H1 (cell line): ENCODE measurements at regions not wholly inside any gene's neighbourhood (a gene's known extent, or its start where the extent isn't known, plus 50 kb on each side); places are given as distances from the start of the nearest gene placed in this dataset.

Experiments used
- CTCF ChIA-PET: fragments of 300-600 bp; sonication (Branson Sonifier 250); formaldehyde crosslinking; loops from one replicate; lab custom pipeline; 2021; ENCODE audit not compliant: partially characterized antibody; lab: Charles Lee
- POLR2A ChIA-PET: fragments of 300-600 bp; sonication (Branson Sonifier 250); formaldehyde crosslinking; loops from one replicate; lab custom pipeline; 2021; ENCODE audit warnings: inconsistent platforms; ENCODE audit not compliant: partially characterized antibody; lab: Charles Lee
- DNase-seq, 2 experiments: peaks; one replicate each; pipeline versions ENCODE4 v3.0.0 to v3.0.0-alpha.2; 2010 to 2022; ENCODE audit warnings: low spot score in 2 of 2, low read depth in 1 of 2, mixed read lengths in 1 of 2
- FAIRE-seq: peaks from 2 replicates; lab custom pipeline; 2011; peaks lifted over from hg19 to GRCh38; lab: Jason Lieb, UNC
- H2AFZ ChIP-seq: 2 replicates; pipeline ENCODE4 v1.8.1; 2012; ENCODE audit warnings: low read length, inconsistent platforms
- H2AK5ac ChIP-seq: 2 replicates; pipeline ENCODE4 v1.6.1; 2013; ENCODE audit warnings: low read depth, low read length
- H2BK120ac ChIP-seq: replicated peaks from 2 replicates; pipeline ENCODE3; 2013; ENCODE audit warnings: low read depth, low read length, inconsistent platforms
- H2BK12ac ChIP-seq: 2 replicates; pipeline ENCODE4 v1.6.1; 2013; ENCODE audit warnings: low read depth, low read length
- H2BK15ac ChIP-seq: 2 replicates; pipeline ENCODE4 v1.6.1; 2013; ENCODE audit warnings: low read length
- H2BK20ac ChIP-seq: 2 replicates; pipeline ENCODE4 v1.6.1; 2013; ENCODE audit warnings: low read length
- H2BK5ac ChIP-seq: 2 replicates; pipeline ENCODE4 v1.6.1; 2013; ENCODE audit warnings: low read depth, low read length
- H3K14ac ChIP-seq: 2 replicates; pipeline ENCODE4 v1.6.1; 2013; ENCODE audit warnings: inconsistent platforms; ENCODE audit not compliant: insufficient read length
- H3K18ac ChIP-seq: 2 replicates; pipeline ENCODE4 v1.6.1; 2013; ENCODE audit warnings: low read length; ENCODE audit errors: extremely low read depth
- H3K23ac ChIP-seq: 2 replicates; pipeline ENCODE4 v1.6.1; 2013; ENCODE audit warnings: inconsistent platforms; ENCODE audit not compliant: insufficient read length
- H3K23me2 ChIP-seq: 2 replicates; pipeline ENCODE4 v1.6.1; 2013; ENCODE audit warnings: low read depth, low read length
- H3K27ac ChIP-seq: 2 replicates; pipeline ENCODE4 v1.6.1; 2011; ENCODE audit warnings: low read depth, low read length, inconsistent platforms
- H3K27me3 ChIP-seq, 4 experiments: replicated peaks in 1 of 4; 1 replicate in 1 of 4; 2 replicates in 3 of 4; pipeline versions ENCODE4 v1.6.1 to v1.8.1; 2011 to 2013; ENCODE audit warnings: low read length in 3 of 4, mild to moderate bottlenecking in 3 of 4, inconsistent platforms in 2 of 4, mixed read lengths in 2 of 4, moderate library complexity in 1 of 4; ENCODE audit not compliant: control insufficient read depth in 3 of 4, insufficient read depth in 3 of 4; ENCODE audit errors: extremely low read depth in 1 of 4
- H3K36me3 ChIP-seq, 4 experiments: 2 replicates each; pipeline versions ENCODE4 v1.6.1 to v1.8.1; 2011 to 2013; ENCODE audit warnings: mild to moderate bottlenecking in 4 of 4, low read length in 3 of 4, moderate library complexity in 2 of 4, control low read depth in 1 of 4, inconsistent platforms in 1 of 4; ENCODE audit not compliant: insufficient read depth in 4 of 4, control insufficient read depth in 2 of 4
- H3K4ac ChIP-seq: replicated peaks from 2 replicates; pipeline ENCODE3; 2013; ENCODE audit warnings: low read length, low read depth, mixed read lengths, inconsistent platforms; ENCODE audit not compliant: insufficient read length
- H3K4me1 ChIP-seq, 4 experiments: replicated peaks in 1 of 4; 1 replicate in 1 of 4; 2 replicates in 3 of 4; pipeline versions ENCODE4 v1.6.1 to v1.8.1; 2011 to 2013; ENCODE audit warnings: low read length in 3 of 4, inconsistent platforms in 2 of 4, mixed read lengths in 1 of 4; ENCODE audit not compliant: insufficient read depth in 4 of 4, control insufficient read depth in 3 of 4
- H3K4me2 ChIP-seq, 2 experiments: 2 replicates each; pipeline versions ENCODE4 v1.6.1 to v1.8.1; 2011 to 2013; ENCODE audit warnings: low read depth in 2 of 2, low read length in 2 of 2, control low read depth in 1 of 2, inconsistent platforms in 1 of 2, mild to moderate bottlenecking in 1 of 2; ENCODE audit not compliant: insufficient read depth in 1 of 2
- H3K4me3 ChIP-seq, 4 experiments: fragments of 200-600, 300-600 bp in 1 of 4; sonication (generic), shearing (Covaris generic), sonication (Bioruptor Twin) in 1 of 4; 2 replicates each; pipeline versions ENCODE4 v1.5.1 to v1.8.1; 2011 to 2016; ENCODE audit warnings: low read length in 4 of 4, low read depth in 3 of 4, control low read depth in 2 of 4, inconsistent platforms in 2 of 4, mild to moderate bottlenecking in 2 of 4, mixed read lengths in 1 of 4, moderate library complexity in 1 of 4; ENCODE audit not compliant: insufficient read depth in 2 of 4; ENCODE audit errors: extremely low read depth in 1 of 4
- H3K56ac ChIP-seq: replicated peaks from 2 replicates; pipeline ENCODE3; 2013; ENCODE audit warnings: low read depth, mild to moderate bottlenecking, mixed read lengths, low read length, inconsistent platforms; ENCODE audit not compliant: insufficient read length
- H3K79me1 ChIP-seq: 2 replicates; pipeline ENCODE4 v1.6.1; 2013; ENCODE audit warnings: low read depth, low read length, control low read depth
- H3K79me2 ChIP-seq, 2 experiments: 2 replicates each; pipeline versions ENCODE4 v1.6.1 to v1.8.1; 2012 to 2013; ENCODE audit warnings: low read length in 2 of 2, mild to moderate bottlenecking in 2 of 2, inconsistent platforms in 1 of 2; ENCODE audit not compliant: insufficient read depth in 2 of 2, control insufficient read depth in 1 of 2
- H3K9ac ChIP-seq, 4 experiments: replicated peaks in 1 of 4; 1 replicate in 1 of 4; 2 replicates in 3 of 4; pipeline versions ENCODE4 v1.6.1 to v1.8.1; 2011 to 2013; ENCODE audit warnings: low read depth in 3 of 4, low read length in 3 of 4, control low read depth in 2 of 4, mild to moderate bottlenecking in 2 of 4, moderate library complexity in 2 of 4, inconsistent platforms in 1 of 4; ENCODE audit errors: extremely low read depth in 1 of 4
- H3K9me3 ChIP-seq, 2 experiments: 2 replicates each; pipeline versions ENCODE4 v1.6.1 to v1.8.1; 2012 to 2013; ENCODE audit warnings: mild to moderate bottlenecking in 2 of 2, moderate library complexity in 2 of 2, control low read depth in 1 of 2, inconsistent platforms in 1 of 2, low read depth in 1 of 2, low read length in 1 of 2, mixed read lengths in 1 of 2; ENCODE audit not compliant: insufficient read depth in 2 of 2
- H4K20me1 ChIP-seq, 2 experiments: replicated peaks in 1 of 2; 2 replicates each; pipeline versions ENCODE3 to v1.8.1; 2011 to 2013; ENCODE audit warnings: inconsistent platforms in 2 of 2, low read length in 2 of 2, mild to moderate bottlenecking in 1 of 2; ENCODE audit not compliant: insufficient read depth in 2 of 2, control insufficient read depth in 1 of 2
- H4K5ac ChIP-seq: 2 replicates; pipeline ENCODE4 v1.6.1; 2013; ENCODE audit warnings: low read length, low read depth, mixed read lengths, inconsistent platforms; ENCODE audit not compliant: insufficient read length
- H4K8ac ChIP-seq: 2 replicates; pipeline ENCODE4 v1.8.0; 2013; ENCODE audit warnings: mild to moderate bottlenecking, moderate library complexity, low read length, inconsistent platforms; ENCODE audit not compliant: insufficient read depth; ENCODE audit errors: extremely low read depth
- H4K91ac ChIP-seq: replicated peaks from 2 replicates; pipeline ENCODE3; 2013; ENCODE audit warnings: low read length, mixed read lengths, inconsistent platforms; ENCODE audit not compliant: insufficient read length
- BRCA1 ChIP-seq: IDR thresholded peaks from 2 replicates; pipeline ENCODE4 v1.6.1; 2012; ENCODE audit warnings: low read depth, low read length, improper control_type of control experiment
- E2F6 ChIP-seq: IDR thresholded peaks from 2 replicates; pipeline ENCODE4 v1.6.1; 2012; ENCODE audit warnings: inconsistent platforms
- EGR1 ChIP-seq: IDR thresholded peaks from 2 replicates; pipeline ENCODE4 v1.6.1; 2011; ENCODE audit warnings: low read depth, low read length, borderline replicate concordance
- GABPA ChIP-seq: IDR thresholded peaks from 2 replicates; pipeline ENCODE4 v1.6.1; 2011; ENCODE audit warnings: mild to moderate bottlenecking, low read length, moderate library complexity, borderline replicate concordance; ENCODE audit not compliant: insufficient read depth
- JUN ChIP-seq: IDR thresholded peaks from 2 replicates; pipeline ENCODE4 v1.6.1; 2011; ENCODE audit warnings: low read depth, mild to moderate bottlenecking, improper control_type of control experiment, low read length
- JUND ChIP-seq: IDR thresholded peaks from 2 replicates; pipeline ENCODE4 v1.6.1; 2011; ENCODE audit warnings: mild to moderate bottlenecking, improper control_type of control experiment, low read length
- NANOG ChIP-seq: IDR thresholded peaks from 2 replicates; pipeline ENCODE4 v1.6.1; 2011; ENCODE audit warnings: low read length, low read depth, mild to moderate bottlenecking, inconsistent platforms; ENCODE audit not compliant: insufficient read depth, poor library complexity, severe bottlenecking
- RBBP5 ChIP-seq: IDR thresholded peaks from 2 replicates; pipeline ENCODE4 v1.7.1; 2012; ENCODE audit warnings: low read depth, mild to moderate bottlenecking, inconsistent platforms, low read length, moderate library complexity, borderline replicate concordance
- RNF2 ChIP-seq: fragments of 200-900, 300-1000 bp; sonication (generic); IDR thresholded peaks from 2 replicates; pipeline ENCODE4 v1.7.1; 2016; ENCODE audit warnings: borderline replicate concordance, low read depth, mild to moderate bottlenecking, antibody characterized with exemption, low read length; ENCODE audit not compliant: poor library complexity, severe bottlenecking; ENCODE audit errors: missing control alignments
- RXRA ChIP-seq: IDR thresholded peaks from 2 replicates; pipeline ENCODE4 v1.6.1; 2011; ENCODE audit warnings: low read depth, mild to moderate bottlenecking, low read length, moderate library complexity; ENCODE audit not compliant: insufficient read depth
- SP2 ChIP-seq: IDR thresholded peaks from 2 replicates; pipeline ENCODE4 v1.6.1; 2012; ENCODE audit warnings: mild to moderate bottlenecking, low read length, inconsistent platforms
- TBP ChIP-seq: IDR thresholded peaks from 2 replicates; pipeline ENCODE4 v1.6.1; 2011; ENCODE audit warnings: low read depth, low read length, improper control_type of control experiment
- TCF12 ChIP-seq: IDR thresholded peaks from 2 replicates; pipeline ENCODE4 v1.6.1; 2011; ENCODE audit warnings: low read depth, mild to moderate bottlenecking, low read length
- ZNF274 ChIP-seq: IDR thresholded peaks from 2 replicates; pipeline ENCODE4 v1.7.0; 2012; ENCODE audit warnings: low read length, borderline replicate concordance; ENCODE audit errors: extremely low read depth
- WGBS, 2 experiments: shearing (Covaris generic) in 1 of 2; methylation state at CpG; one replicate each; pipeline versions ENCODE4 v1.1.6 to v1.1.7; 2013 to 2015; ENCODE audit warnings: low lambda C conversion rate in 2 of 2, mixed read lengths in 2 of 2, inconsistent platforms in 1 of 2, low coverage in 1 of 2, missing lambda C conversion rate in 1 of 2; ENCODE audit not compliant: insufficient replicate concordance in 2 of 2, insufficient coverage in 1 of 2, insufficient read length in 1 of 2; ENCODE audit errors: extremely low coverage in 1 of 2, missing lambda C conversion rate in 1 of 2; 5-methylcytosine and 5-hydroxymethylcytosine counted together

GRCh38 chr1:54480525-54480848, 67.5 kb upstream of the ACOT11 start:
- Histone ChIP-seq H4K5ac (no peak overlapping the region), H4K20me1 (no peaks in the 10 kb centered on the region), H3K27ac (no peak overlapping the region), H3K56ac (no peak overlapping the region), H2BK120ac (no peak overlapping the region), H3K79me1 (no peaks in the 10 kb centered on the region), H3K14ac (no peak overlapping the region), H2BK5ac (no peak overlapping the region; the same call in 1 of the 2 replicates), H3K36me3 (no peaks in the 10 kb centered on the region), H3K9me3 (no peaks in the 10 kb centered on the region), H2BK15ac (no peak overlapping the region), H4K91ac (peak overlapping the region; percentile 29), H2AFZ (no peak overlapping the region), H2BK20ac (no peak overlapping the region), H3K79me2 (no peaks in the 10 kb centered on the region), H3K18ac (no peak overlapping the region), H3K4me3 (peak overlapping the region in 2 of 4 experiments; percentile 4 to 9; a peak in 1 of 8 replicates), H3K4me1 (peaks cover 19 to 46% (median 27%) of the 10 kb centered on the region in 4 experiments), H3K27me3 (peaks cover 0 to 14% (median 4%) of the 10 kb centered on the region in 4 experiments; a peak in 3 of 7 replicates), H3K4ac (no peak overlapping the region), H3K23ac (no peak overlapping the region), H3K23me2 (peaks cover 7% of the 10 kb centered on the region; the same call in 1 of the 2 replicates), H2AK5ac (no peak overlapping the region), H4K8ac (no peak overlapping the region), H3K4me2 (peak overlapping the region; percentile 0 to 43; a peak in 2 of 4 replicates), H3K9ac (no peak overlapping the region), H2BK12ac (peak overlapping the region; percentile 78; the same call in 1 of the 2 replicates)
- ChIA-PET POLR2A (interaction anchor here (0.9 to 3.2 kb wide), 8 partner anchors 8 to 280 kb away, joined by 3 to 17 read pairs (median 4); partner anchors contain the start of genes MRPL37 and SSBP3), CTCF (interaction anchor here (1.2 to 2.4 kb wide), 3 partner anchors 9 to 73 kb away, joined by 3 to 8 read pairs (median 5); no protein-coding TSS in a partner anchor)
- 25% methylated on average over 4 of the region's 4 CpGs; no CpG with 5 or more reads in 1 of the 2 experiments for WGBS, 2 experiments
- FAIRE-seq: no peak
- DNase-seq: no peak
- TF ChIP-seq BRCA1 (no peak), TBP (no peak), ZNF274 (no peak), E2F6 (no peak), GABPA (no peak), EGR1 (no peak), NANOG (no peak), SP2 (no peak), RXRA (no peak), RBBP5 (no peak), TCF12 (no peak), JUN (no peak), RNF2 (no peak), JUND (no peak)
